ENCODE measurements at regions not wholly inside any gene's neighbourhood (a gene's known extent, or its start where the extent isn't known, plus 50 kb on each side); places are given as distances from the start of the nearest gene placed in this dataset.

GRCh38 chr1:30476476-30476875 is 246.9 kb downstream of the MATN1 start:
- Histone ChIP-seq H3K27me3 (ENCODE audit: control insufficient read depth in 4 of 4, insufficient read depth in 4 of 4, low read length in 3 of 4) (no peaks in the 10 kb centered on the region), H3K4me1 (ENCODE audit: control insufficient read depth in 4 of 4, insufficient read depth in 4 of 4, low read length in 3 of 4) (no peaks in the 10 kb centered on the region), H3K9ac (ENCODE audit: low read depth in 1 of 2, low read length in 2 of 2) (no peak overlapping the region), H3K4me3 (ENCODE audit: low read depth in 1 of 3, low read length in 3 of 3) (no peak overlapping the region), H3K36me3 (ENCODE audit: control insufficient read depth in 4 of 4, insufficient read depth in 3 of 4, low read depth in 1 of 4, low read length in 3 of 4) (no peaks in the 10 kb centered on the region), H3K9me3 (ENCODE audit: control insufficient read depth in 4 of 4, low read length in 3 of 4) (peaks cover 0 to 4% (median 0%) of the 10 kb centered on the region in 4 donors), H3K27ac (ENCODE audit: low read depth in 1 of 2, low read length in 2 of 2) (no peak overlapping the region)
- no peak for TF ChIP-seq JUND (IDR thresholded peaks at IDR 0.05)
- no peak for TF ChIP-seq GABPA (IDR thresholded peaks at IDR 0.05 in 1 of 2, conservative IDR thresholded peaks at IDR 0.05 in 1 of 2)
- TF ChIP-seq CTCF (IDR thresholded peaks at IDR 0.05; ENCODE audit: low read depth, low read length, missing input control): no peak
- TF ChIP-seq ATF3 (IDR thresholded peaks at IDR 0.05): no peak
- no peak for TF ChIP-seq TAF1 (conservative IDR thresholded peaks at IDR 0.05)
- TF ChIP-seq NR2F2 (IDR thresholded peaks at IDR 0.05): no peak
- TF ChIP-seq REST (IDR thresholded peaks at IDR 0.05): no peak
- no peak for TF ChIP-seq HNF4A (conservative IDR thresholded peaks at IDR 0.05)
- no peak for TF ChIP-seq HNF4G (IDR thresholded peaks at IDR 0.05)
- TF ChIP-seq MAX (IDR thresholded peaks at IDR 0.05): no peak
- no peak for TF ChIP-seq EGR1 (IDR thresholded peaks at IDR 0.05; ENCODE audit: low read depth in 2 of 2)
- no peak for TF ChIP-seq RAD21 (IDR thresholded peaks at IDR 0.05)
- no peak for TF ChIP-seq ZBTB33 (IDR thresholded peaks at IDR 0.05)
- TF ChIP-seq FOXA2 (IDR thresholded peaks at IDR 0.05): no peak
- no peak for TF ChIP-seq SP1 (IDR thresholded peaks at IDR 0.05)
- TF ChIP-seq FOXA1 (IDR thresholded peaks at IDR 0.05): no peak
- TF ChIP-seq RXRA (IDR thresholded peaks at IDR 0.05): no peak
- TF ChIP-seq YY1 (IDR thresholded peaks at IDR 0.05): no peak
- WGBS: 65% methylated on average over 6 of the region's 6 CpGs
- DNase-seq (ENCODE audit: low spot score): no peak
